GM12865 (cell line): ENCODE measurements at regions not wholly inside any gene's neighbourhood (a gene's known extent, or its start where the extent isn't known, plus 50 kb on each side); places are given as distances from the start of the nearest gene placed in this dataset.
A peak's percentile ranks its signal among the peaks of the same experiment; 100 is the strongest.

ENCODE experiments used
- DNase-seq: peaks from one replicate; pipeline ENCODE4 v3.0.0; 2010; ENCODE audit warnings: low read depth
- H3K4me3 ChIP-seq: 2 replicates; pipeline ENCODE4 v1.5.1; 2011; ENCODE audit warnings: mild to moderate bottlenecking, low read depth, low read length, control low read depth
- CTCF ChIP-seq: IDR thresholded peaks from 2 replicates; pipeline ENCODE4 v1.5.1; 2011; ENCODE audit warnings: low read length, control low read depth, low read depth, inconsistent platforms; ENCODE audit not compliant: insufficient read depth; ENCODE audit errors: missing control alignments

- no peak for DNase-seq
- no peak for TF ChIP-seq CTCF
- H3K4me3 ChIP-seq: no peak overlapping the region
Observed at GRCh38 chr2:147236601-147237000, 608.2 kb upstream of the ACVR2A start.

- no peak overlapping the region for H3K4me3 ChIP-seq
- no peak for TF ChIP-seq CTCF
- peak; percentile 45 for DNase-seq
Observed at GRCh38 chr2:147232225-147232669, 612.6 kb upstream of the ACVR2A start.

- TF ChIP-seq CTCF: no peak
- no peak overlapping the region for H3K4me3 ChIP-seq
- peak; percentile 70 for DNase-seq
Observed at GRCh38 chr2:147231607-147232006, 613.2 kb upstream of the ACVR2A start.

GRCh38 chr2:147231081-147231480, 613.7 kb upstream of the ACVR2A start:
- no peak for TF ChIP-seq CTCF
- H3K4me3 ChIP-seq: no peak overlapping the region
- no peak for DNase-seq

- no peak overlapping the region for H3K4me3 ChIP-seq
- TF ChIP-seq CTCF: no peak
- no peak for DNase-seq
Observed at GRCh38 chr2:147227313-147227712, 617.5 kb upstream of the ACVR2A start.

GRCh38 chr2:147224070-147224469, 620.8 kb upstream of the ACVR2A start:
- no peak overlapping the region for H3K4me3 ChIP-seq
- no peak for DNase-seq
- TF ChIP-seq CTCF: no peak

GRCh38 chr2:147223553-147224060, 621.2 kb upstream of the ACVR2A start:
- TF ChIP-seq CTCF: no peak
- no peak for DNase-seq
- H3K4me3 ChIP-seq: no peak overlapping the region
